GM19328 (cell line): ENCODE measurements at regions not wholly inside any gene's neighbourhood (a gene's known extent, or its start where the extent isn't known, plus 50 kb on each side); places are given as distances from the start of the nearest gene placed in this dataset.

ENCODE experiments used
- ATAC-seq: cut with Tn5 transposase; IDR thresholded peaks from one replicate; pipeline ENCODE4 v1.9.1; 2021; ENCODE audit warnings: mild to moderate bottlenecking, moderate library complexity; ENCODE audit not compliant: unreplicated experiment

DNA sequence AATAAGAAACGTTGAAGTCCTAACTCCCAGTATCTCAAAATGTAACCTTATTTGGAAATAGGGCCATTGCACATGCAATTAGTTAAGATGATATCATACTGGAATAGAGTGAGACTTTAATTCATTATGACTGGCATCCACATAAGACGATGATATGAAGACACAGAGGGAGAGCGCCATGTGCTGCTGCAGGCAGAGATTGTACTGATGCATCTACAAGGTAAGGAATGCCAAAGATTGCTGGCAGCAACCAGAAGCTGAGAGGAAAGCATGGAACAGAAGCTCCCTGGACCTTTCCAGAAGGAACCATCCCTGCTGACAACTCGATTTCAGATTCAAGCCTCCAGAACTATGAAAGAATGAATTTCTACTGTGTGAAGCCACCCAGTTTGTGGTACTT is 697.0 kb upstream of the INTU start:
- no peak for ATAC-seq

DNA sequence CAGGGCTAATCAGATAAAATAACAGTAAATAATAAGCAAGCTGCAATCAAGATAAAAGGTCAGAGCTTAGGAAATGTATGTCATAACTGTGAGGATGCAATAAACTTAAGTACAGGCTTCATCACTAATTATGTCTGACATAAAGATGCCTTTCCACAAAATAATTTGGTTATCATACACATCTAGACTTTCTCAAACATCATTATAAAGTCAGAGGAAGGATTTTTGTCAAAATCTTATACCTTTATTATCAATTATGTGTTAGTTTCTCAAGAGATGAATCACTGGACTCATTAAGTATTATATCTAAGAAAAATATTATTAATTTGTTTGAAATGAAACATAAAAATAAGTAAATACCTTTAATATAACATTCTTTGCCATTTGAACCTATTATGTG is 695.4 kb upstream of the INTU start:
- no peak for ATAC-seq

DNA sequence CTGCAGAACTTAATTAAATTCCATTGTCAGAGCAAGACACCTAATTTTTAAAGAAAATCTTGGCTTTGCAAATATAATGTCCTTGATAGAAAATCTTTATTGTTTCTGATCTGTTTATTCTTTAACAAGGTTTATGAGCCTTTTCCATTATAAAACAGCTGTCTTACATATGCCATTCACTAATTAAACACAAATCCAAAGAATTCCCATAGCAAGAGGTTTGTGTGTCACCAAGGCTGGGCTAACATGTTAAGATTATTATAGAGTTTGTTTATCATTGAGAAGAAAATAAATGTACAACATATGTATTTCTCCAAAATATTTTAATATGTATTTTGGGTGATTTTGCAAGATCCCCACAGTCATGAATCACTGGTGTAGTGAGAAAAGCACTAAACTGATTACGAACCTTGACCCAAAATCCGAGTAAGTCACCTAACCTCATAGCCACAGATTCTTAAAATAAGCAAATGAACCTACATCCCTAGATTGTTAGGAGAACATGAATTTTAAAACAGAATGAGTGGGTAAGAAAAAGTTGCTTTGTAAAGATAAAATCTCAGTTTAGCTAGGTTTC is 694.8 kb upstream of the INTU start:
- no peak for ATAC-seq

DNA sequence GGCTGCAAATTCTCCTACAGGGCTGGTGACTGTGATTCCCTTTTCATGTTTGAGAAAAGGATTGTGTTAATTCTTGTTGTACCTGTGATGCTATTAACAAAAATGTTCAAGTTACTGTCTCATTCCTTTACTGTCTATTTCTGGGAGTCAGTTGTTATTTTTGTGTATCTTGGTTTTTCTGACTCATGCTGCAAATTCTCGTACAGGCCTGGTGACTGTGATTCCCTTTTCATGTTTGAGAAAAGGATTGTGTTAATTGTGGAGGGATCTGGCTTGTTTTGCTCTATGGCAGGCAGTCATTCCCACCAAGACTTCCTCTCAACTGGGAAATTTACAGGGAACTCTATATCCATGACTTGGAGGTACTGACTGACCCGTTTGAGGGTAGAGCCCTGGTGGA is 693.4 kb upstream of the INTU start:
- ATAC-seq: no peak

DNA sequence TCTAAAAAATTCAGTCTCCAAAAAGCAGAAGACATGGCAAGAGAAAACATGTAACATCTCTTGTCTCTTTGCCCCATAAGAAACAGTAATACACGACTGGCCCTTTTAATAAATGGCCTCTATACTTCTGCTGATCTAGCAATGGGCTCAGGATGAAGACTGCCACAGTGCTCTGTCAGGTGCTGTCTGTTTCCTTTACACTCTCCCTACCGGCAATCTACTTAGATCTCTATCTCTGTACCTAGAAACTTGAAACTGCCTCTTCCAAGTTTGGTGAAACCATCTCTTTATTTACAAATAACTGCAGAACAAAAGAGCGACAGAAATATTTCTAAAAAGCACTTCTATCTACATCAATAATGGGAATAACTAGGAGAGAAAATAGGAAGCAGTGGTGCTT is 685.2 kb upstream of the INTU start:
- no peak for ATAC-seq

DNA sequence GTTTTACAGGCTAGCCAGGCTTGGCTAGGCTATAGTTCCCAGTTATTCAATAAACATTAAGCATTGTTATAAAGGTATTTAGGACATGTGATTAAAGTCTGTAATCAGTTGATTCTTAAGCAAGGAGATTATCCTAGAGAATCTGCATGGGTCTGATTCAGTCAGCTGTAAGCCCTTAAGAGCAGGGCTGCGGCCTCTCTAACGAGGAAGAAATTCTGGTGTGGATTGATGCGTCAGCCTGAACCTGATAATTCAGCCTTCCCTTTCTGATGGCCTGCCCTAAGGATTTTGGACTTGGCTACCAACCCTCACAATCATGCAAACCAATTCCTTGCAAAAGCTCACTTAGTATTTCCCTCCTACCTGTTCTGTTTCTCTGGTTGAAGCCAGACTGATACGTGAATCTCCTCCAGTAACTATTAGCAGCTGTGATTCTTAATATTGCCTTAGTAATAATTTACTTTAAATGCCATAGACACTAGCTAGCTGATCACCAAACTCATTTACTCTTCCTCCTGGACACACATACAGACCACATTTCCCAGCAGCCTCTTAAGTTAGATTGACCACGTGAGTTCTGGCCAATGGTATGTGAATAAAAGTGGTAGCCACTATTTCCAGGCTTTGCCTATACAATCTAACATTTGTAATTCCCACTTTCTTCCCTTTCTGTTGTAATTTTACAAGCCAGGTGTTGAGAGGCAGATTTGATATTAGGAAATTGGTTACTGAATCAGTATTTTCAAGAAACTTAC is 678.0 kb upstream of the INTU start:
- no peak for ATAC-seq

DNA sequence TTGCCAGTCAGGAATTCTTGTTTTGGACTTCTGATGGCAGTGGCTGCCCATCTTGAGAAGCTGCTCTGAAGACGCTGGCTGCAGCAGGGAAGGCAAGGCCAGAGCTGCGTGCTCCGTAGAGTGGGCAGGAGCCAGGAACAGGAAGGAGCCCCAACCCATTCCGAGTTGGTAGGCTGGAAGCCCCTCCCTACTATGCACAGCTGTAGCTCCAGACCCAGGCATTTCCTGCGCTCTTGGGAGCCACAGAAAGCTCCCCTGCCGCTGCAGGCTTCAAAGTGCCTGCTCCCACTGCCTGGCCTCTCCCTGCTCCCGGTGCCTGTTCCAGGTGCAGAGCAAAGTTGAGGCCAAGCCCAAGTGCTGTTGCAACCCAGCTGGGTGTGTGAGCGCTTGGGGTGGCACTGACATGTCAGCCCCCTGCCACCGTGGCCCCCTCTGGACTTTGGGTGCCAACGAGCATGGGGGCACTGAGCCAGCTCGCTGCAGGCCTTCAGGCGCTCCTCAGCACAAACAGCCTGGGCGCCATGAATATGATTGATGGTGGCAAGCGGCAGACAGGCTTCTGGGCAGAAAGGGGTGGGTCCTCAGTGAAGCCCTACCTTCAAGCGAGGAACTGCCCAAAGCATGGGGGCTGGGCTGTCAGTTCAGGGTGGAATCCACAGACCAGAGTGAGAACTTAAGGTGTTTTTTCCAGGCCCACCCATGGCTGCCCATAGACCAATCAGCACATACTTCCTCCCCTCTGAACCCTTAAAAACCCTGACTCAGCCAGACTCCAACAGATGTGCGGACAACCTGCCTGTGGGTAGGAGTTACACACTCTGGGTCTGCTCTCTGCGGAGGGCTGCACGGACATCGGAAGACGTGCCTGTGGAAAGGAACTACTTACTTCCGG is 677.2 kb upstream of the INTU start:
- no peak for ATAC-seq

DNA sequence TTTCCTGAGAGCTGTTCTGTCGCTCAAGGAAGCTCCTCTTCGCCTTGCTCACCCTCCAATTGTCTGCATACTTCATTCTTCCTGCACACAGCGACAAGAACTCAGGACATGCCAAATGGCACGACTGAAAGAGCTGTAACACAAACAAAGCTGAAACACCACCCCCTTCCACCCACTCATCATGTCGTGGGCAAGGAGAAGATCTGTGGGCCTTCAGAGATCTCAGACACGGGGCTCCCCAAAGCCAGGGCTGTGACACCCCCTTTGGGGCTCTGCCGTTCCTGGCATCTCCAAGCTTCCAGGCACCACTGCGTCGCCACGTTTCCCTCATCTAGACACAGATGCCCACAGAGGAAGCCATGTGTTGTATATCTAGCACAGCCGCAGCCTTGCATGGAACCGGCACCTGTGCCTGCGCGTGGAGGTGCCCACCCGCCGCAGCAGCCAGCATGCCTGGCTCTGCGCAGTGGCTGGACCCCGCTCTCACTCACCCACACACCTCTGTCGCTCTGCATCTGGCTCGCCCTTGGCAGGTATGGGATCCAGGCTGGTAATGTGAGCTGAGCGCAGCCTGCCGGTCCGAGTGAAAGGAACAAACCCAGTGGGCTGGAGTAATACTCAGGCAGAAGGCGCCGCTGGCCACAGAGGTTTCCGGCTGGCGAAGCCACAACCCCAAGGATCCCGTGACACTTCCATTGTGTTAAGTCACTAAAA is 676.4 kb upstream of the INTU start:
- no peak for ATAC-seq

DNA sequence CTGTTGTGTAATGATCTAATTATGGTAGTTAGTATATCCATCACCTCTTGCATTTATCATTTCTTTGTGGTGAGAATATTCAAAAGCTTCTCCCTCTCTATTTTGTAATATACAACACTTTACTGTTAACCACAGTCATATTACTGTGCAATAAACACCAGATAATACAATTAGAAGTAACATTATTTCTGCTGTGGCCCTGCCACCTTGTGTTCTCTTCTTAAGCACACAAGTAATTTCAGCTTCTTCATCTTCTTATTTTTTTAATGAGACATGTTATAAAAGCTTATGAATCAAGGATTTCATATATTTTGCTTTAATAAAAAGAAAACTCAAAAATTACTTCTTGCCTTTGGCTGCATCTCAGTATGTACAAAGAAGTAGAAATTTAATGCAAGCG is 675.2 kb upstream of the INTU start:
- ATAC-seq: no peak

DNA sequence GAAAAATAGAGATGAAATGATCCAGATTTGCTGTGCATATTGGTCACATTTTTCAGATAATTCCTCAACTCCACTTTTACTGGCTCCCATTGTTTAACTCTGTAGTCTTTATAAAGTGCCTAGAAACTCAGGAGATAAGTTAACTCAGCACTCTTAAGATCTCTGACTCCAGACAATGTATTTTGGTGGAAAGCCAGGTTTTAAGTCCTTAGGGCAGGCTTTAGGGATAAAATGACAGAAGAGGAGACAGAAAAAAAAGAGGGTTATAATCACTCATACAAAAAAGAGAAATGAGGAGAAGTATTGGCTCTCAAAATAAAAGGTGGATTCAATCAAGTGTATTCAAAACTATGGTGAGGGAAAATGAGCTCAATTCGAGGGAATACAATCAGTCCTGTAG is 674.8 kb upstream of the INTU start:
- ATAC-seq: no peak

DNA sequence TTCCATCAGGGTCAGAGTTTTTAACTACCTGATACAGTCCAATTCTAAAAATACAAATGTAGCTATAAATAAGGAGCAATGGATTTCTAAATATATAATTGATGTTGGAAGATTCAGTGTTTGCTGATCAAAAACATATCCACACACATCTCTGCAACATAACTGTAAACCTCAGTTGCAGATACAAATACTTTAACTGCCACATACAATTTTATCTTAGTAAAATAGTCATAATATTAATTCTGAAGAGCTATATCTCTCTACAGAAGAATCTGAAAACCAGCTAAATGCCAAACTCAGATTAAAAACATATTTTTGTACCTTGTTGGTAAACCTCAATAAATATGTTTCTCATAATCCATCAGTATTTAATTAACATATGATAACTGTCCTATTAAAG is 674.3 kb upstream of the INTU start:
- no peak for ATAC-seq

DNA sequence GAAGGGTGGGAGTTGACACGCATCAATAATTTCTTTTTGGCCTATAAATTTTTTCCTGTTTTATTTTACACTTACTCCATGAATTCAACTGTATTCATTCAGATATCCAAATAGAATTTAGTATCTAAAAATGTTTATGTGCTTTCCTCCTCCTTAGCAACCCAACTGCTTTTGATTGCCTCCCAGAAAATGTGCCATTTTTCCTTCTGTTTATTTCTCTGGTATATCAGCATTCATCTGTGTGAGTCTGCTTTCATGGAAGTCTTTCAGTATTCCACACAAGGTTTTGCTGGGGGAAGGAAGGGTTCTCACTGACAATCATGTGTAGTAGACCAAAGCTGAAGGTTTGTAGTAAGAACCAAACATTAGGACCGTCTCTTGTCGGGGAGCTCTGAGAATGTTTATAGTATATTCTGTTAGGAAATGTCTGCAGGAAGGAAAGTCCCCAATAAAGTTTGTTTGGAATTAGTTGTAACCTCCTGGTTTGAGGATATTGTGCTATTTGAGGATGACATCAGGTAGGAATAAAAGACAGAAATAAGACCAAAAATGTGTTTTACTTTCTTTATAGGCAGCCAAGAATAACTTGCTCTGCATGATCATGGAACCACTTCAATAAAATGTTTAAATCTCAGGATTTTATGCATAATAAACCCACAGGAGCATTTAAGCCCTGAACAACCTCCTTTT is 673.6 kb upstream of the INTU start:
- no peak for ATAC-seq

DNA sequence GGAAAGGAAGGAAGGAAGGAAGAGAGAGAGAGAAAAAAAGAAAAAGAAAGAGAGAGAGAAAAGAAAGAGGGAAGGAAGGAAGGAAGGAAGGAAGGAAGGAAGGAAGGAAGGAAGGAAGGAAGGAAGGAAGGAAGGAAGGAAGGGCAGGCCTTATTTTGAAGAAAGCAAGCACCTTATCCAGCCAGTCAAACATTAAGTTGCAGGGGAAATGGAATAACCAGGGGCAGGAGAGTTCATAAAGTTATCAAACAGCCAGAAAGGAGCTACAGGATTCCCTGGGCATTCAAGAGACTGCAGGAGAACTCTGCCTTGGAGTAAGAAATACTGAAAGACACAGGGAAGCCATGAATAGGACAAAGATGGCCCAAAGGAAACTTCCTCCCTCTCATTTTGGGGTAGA is 672.0 kb upstream of the INTU start:
- ATAC-seq: no peak

DNA sequence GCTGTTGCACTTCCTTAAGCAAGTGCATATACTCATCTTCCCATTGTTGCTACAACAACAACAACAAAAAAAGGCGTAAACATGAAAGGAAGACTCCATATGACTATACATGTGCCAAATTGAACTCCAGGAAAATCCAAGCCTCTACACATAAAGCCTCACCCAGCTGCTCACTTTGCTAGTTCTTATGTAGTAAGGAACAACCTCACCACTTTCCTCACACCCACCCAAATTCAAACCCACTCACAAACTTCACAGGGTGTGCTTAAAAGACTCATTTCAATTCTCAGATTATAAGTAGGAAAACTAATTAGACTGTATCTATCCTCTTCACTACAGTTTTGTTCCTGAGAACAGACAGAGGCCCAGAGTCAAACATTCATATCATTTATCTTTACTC is 671.1 kb upstream of the INTU start:
- ATAC-seq: no peak

DNA sequence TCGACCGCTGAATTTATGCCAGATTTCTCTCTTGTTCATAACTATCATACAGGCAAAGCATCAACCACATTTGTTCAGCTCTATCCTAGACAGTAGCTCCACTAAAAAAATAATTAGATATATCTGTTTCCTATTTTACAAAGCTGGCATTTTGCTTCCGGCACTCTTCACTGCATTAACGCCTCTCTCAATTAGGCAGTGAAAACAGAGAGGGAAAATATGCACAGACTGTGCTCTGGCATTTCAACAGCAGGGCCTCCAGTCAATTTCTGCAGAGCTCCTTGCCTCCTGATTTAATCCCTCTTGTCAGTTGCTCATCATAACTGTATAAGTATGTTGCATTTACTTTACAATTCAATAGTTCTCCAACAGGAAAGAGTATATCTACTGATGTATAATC is 666.9 kb upstream of the INTU start:
- ATAC-seq: no peak

DNA sequence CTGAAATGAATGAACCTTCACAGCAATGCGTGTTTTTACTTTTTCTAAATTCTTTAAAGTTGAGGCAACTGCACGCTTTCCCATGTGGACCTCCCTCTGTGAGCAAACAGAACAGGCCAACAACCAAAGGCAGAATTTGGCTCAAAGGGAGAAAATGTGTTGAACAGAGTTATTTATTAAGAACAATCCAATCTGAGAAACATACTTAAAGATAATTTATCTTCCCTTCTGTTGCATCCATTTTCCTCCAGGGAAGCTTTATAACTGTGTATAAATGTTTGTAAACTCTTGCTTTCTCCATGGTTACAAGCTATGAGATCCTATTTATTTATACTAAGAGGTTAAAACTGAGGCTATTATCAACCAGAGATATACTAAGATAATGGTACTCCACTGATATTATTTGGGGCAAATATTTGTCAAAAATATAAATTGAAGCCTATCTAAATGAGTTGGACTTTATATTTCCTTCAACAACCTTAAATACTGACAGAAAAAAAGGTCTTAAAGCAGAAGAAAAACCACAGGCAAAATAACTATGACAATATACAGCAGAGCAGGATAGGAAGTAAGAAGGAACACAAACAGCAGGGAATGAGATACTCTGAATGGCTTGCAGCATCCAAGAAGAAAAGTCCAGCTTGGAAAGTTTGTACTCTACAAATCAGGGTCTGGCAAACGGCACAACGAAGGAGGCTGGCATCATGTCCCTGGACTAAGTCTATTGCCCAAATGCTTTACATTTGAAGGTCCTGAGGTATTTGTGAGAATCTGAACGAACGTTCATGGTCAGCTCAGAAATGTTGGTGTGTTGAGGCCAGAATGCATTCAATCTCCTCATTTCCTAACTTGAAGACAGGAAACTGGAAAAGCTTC is 663.2 kb upstream of the INTU start:
- no peak for ATAC-seq

DNA sequence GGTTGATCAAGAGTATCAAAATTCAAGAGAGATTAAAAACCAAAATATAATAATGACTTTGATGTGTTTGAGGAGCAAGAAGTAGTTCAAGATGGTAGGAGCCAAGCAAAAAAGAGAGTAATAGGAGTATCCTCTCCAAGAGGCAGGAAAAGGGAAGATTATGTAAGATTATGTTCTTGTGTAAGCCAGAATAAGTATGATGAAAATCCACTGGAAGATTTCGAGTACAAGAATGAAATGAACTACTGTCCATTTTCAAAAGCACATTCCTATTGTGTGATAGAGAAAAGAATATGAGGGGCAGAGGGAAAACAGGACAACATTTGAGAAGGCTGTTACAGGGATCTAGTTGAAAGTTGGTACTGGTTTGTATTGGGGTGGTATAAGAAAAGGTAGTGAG is 659.6 kb upstream of the INTU start:
- ATAC-seq: no peak

DNA sequence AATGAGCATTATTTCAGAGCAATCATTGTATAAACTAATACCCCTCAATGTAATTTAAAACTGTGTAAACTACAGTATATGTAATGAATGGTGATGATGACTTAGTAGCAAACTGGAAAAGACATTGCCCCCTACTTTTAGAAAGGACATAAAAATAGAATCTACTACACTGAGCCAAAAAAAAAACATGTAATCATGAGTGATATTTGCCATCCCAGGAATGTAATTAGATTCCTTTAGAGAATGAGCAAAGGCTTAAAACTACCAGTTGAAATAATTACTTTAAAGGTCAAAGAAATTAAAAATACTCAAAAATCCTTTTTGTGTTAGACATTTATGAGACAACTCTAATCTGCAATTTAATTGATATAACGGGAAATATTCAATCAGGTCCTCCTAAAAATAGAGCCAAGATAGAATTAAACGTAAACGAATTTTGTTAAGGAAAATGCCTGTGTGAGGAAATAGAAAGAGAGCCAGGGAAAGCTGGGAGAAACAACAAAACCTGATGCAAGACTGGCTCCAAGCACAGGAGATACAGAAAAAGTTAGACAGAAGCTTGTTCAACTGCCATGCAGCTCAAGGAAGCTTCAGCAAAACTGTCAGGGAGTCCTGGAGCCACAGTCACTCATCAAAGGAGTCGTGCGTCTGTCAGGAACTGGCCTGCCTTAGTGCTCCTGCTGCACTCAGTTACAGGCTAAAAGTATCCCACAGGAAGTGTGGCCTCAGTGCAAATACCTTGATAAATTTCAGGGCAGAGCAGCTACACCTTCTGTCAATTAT is 655.7 kb upstream of the INTU start:
- no peak for ATAC-seq

DNA sequence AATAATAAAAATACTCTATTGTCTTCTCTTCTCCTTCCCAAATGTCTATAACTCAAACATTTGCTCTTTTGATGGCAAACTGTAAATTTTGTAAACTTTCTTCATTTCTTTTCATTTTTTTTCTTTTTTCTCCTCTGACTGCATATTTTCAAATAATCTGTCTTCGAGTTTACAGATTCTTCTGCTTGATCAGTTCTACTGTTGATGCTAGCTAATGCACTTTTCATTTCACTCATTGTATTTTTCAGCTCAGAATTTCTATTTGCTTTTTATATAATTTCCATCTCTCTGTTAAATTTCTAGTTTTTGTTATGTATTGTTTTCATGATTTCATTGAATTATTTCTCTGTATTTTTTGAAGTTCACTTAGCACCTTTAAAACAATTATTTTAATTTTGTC is 646.8 kb upstream of the INTU start:
- no peak for ATAC-seq
